ENCODE measurements at regions not wholly inside any gene's neighbourhood (a gene's known extent, or its start where the extent isn't known, plus 50 kb on each side); places are given as distances from the start of the nearest gene placed in this dataset.

GRCh38 chr18:6633310-6633709, 96.2 kb upstream of the ARHGAP28 start:
- TF ChIP-seq, protein P1, sequence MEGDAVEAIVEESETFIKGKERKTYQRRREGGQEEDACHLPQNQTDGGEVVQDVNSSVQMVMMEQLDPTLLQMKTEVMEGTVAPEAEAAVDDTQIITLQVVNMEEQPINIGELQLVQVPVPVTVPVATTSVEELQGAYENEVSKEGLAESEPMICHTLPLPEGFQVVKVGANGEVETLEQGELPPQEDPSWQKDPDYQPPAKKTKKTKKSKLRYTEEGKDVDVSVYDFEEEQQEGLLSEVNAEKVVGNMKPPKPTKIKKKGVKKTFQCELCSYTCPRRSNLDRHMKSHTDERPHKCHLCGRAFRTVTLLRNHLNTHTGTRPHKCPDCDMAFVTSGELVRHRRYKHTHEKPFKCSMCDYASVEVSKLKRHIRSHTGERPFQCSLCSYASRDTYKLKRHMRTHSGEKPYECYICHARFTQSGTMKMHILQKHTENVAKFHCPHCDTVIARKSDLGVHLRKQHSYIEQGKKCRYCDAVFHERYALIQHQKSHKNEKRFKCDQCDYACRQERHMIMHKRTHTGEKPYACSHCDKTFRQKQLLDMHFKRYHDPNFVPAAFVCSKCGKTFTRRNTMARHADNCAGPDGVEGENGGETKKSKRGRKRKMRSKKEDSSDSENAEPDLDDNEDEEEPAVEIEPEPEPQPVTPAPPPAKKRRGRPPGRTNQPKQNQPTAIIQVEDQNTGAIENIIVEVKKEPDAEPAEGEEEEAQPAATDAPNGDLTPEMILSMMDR (IDR thresholded peaks at IDR 0.05; ENCODE audit: low read length): no peak
- no peak for TF ChIP-seq EZH2 (IDR thresholded peaks at IDR 0.05; ENCODE audit: borderline replicate concordance, low read length)
- Histone ChIP-seq H3K79me2 (ENCODE audit: insufficient read depth, low read length) (no peaks in the 10 kb centered on the region), H3K4me2 (ENCODE audit: low read length) (no peak overlapping the region), H3K27me3 (ENCODE audit: insufficient read depth, low read length) (no peaks in the 10 kb centered on the region), H3K9me2 (ENCODE audit: low read depth, low read length) (no peaks in the 10 kb centered on the region), H4K20me1 (ENCODE audit: insufficient read depth, low read length) (no peaks in the 10 kb centered on the region), H3K9me3 (ENCODE audit: low read length) (no peaks in the 10 kb centered on the region), H3K9ac (ENCODE audit: low read length) (no peak overlapping the region), H2AFZ (ENCODE audit: low read length) (no peak overlapping the region), H3K27ac (ENCODE audit: low read depth, low read length, poor library complexity, severe bottlenecking) (no peak overlapping the region), H3F3A (ENCODE audit: insufficient read depth, low read length) (no peaks in the 10 kb centered on the region), H3K36me3 (ENCODE audit: insufficient read depth, low read length) (no peaks in the 10 kb centered on the region), H3K4me1 (ENCODE audit: insufficient read depth, low read length, severe bottlenecking) (no peaks in the 10 kb centered on the region), H3K4me3 (ENCODE audit: low read depth, low read length, poor library complexity, severe bottlenecking) (no peak overlapping the region)

DNA sequence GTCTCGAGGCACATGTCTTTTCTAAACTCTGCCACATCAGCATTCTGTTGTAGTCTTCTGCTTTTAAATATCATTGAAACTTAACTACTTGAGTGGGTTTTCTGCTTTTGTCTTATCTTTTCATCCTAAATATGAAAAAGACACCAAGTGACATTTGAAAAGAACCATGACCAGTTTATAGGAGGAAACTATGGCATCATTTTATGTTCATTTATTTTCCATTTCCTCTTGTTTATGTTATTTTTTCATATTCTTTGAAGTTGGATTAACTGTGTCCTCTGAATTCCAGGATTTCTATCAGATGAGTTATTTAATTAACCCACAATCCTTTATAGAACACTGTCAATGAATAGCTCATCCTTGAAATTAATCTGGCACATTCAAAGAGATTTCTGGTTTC, 93.4 kb upstream of the ARHGAP28 start:
- H3K9me3 ChIP-seq (ENCODE audit: low read length): no peaks in the 10 kb centered on the region
- H3K4me2 ChIP-seq (ENCODE audit: low read length): no peak overlapping the region
- no peak overlapping the region for H3K27ac ChIP-seq (ENCODE audit: low read depth, low read length, poor library complexity, severe bottlenecking)
- no peaks in the 10 kb centered on the region for H4K20me1 ChIP-seq (ENCODE audit: insufficient read depth, low read length)
- H3K36me3 ChIP-seq (ENCODE audit: insufficient read depth, low read length): no peaks in the 10 kb centered on the region
- no peaks in the 10 kb centered on the region for H3F3A ChIP-seq (ENCODE audit: insufficient read depth, low read length)
- no peaks in the 10 kb centered on the region for H3K79me2 ChIP-seq (ENCODE audit: insufficient read depth, low read length)
- H3K4me1 ChIP-seq (ENCODE audit: insufficient read depth, low read length, severe bottlenecking): no peaks in the 10 kb centered on the region
- no peaks in the 10 kb centered on the region for H3K27me3 ChIP-seq (ENCODE audit: insufficient read depth, low read length)
- no peak overlapping the region for H3K9ac ChIP-seq (ENCODE audit: low read length)
- no peaks in the 10 kb centered on the region for H3K9me2 ChIP-seq (ENCODE audit: low read depth, low read length)
- H3K4me3 ChIP-seq (ENCODE audit: low read depth, low read length, poor library complexity, severe bottlenecking): no peak overlapping the region
- no peak overlapping the region for H2AFZ ChIP-seq (ENCODE audit: low read length)
- TF ChIP-seq EZH2 (IDR thresholded peaks at IDR 0.05; ENCODE audit: borderline replicate concordance, low read length): no peak
- TF ChIP-seq, protein P1 (IDR thresholded peaks at IDR 0.05; ENCODE audit: low read length): no peak

DNA sequence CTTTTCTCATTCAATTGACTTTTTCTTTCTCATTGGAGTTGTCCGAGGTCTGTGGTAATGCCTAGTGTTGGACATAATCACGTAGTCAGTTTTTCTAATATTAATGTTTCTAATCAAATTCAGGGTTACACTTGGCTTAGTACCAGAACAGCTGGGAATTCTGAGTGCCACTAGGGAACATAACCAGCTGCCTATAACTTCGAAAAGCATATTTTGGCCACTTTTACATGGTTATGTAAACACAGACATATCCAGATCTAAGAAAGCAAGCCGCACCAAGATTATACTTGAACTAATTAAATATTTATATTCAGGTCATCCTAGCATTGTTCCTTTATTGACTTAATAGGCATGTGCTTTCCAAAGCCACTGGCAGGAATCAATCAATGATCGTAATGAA, 91.1 kb upstream of the ARHGAP28 start:
- Histone ChIP-seq H3K27me3 (ENCODE audit: insufficient read depth, low read length) (no peaks in the 10 kb centered on the region), H3K9ac (ENCODE audit: low read length) (no peak overlapping the region), H3F3A (ENCODE audit: insufficient read depth, low read length) (no peaks in the 10 kb centered on the region), H3K9me3 (ENCODE audit: low read length) (no peaks in the 10 kb centered on the region), H3K79me2 (ENCODE audit: insufficient read depth, low read length) (no peaks in the 10 kb centered on the region), H3K4me3 (ENCODE audit: low read depth, low read length, poor library complexity, severe bottlenecking) (no peak overlapping the region), H3K27ac (ENCODE audit: low read depth, low read length, poor library complexity, severe bottlenecking) (no peak overlapping the region), H3K4me2 (ENCODE audit: low read length) (no peak overlapping the region), H3K9me2 (ENCODE audit: low read depth, low read length) (no peaks in the 10 kb centered on the region), H4K20me1 (ENCODE audit: insufficient read depth, low read length) (no peaks in the 10 kb centered on the region), H3K36me3 (ENCODE audit: insufficient read depth, low read length) (no peaks in the 10 kb centered on the region), H2AFZ (ENCODE audit: low read length) (no peak overlapping the region), H3K4me1 (ENCODE audit: insufficient read depth, low read length, severe bottlenecking) (no peaks in the 10 kb centered on the region)
- TF ChIP-seq, protein P1 (IDR thresholded peaks at IDR 0.05; ENCODE audit: low read length): no peak
- TF ChIP-seq EZH2 (IDR thresholded peaks at IDR 0.05; ENCODE audit: borderline replicate concordance, low read length): no peak

Data from OCI-LY1 (cell line).